AG04449 (cell line): ENCODE measurements at regions not wholly inside any gene's neighbourhood (a gene's known extent, or its start where the extent isn't known, plus 50 kb on each side); places are given as distances from the start of the nearest gene placed in this dataset.

Experiments
- CTCF ChIA-PET: fragments of 350-600 bp; formaldehyde crosslinking; extraction: SDS; loops from one replicate; lab custom pipeline; 2021; ENCODE audit warnings: antibody characterized with exemption; lab: Yijun Ruan, JAX
- POLR2A ChIA-PET: fragments of 400-600, 350-600 bp; formaldehyde crosslinking; extraction: SDS; loops from one replicate; lab custom pipeline; 2020; ENCODE audit warnings: antibody characterized with exemption, inconsistent platforms; lab: Yijun Ruan, JAX
- DNase-seq: peaks from one replicate; pipeline ENCODE4 v3.0.0-alpha.2; 2010; ENCODE audit warnings: low read depth, low spot score
- H3K4me3 ChIP-seq: 2 replicates; pipeline ENCODE4 v1.5.1; 2011; ENCODE audit warnings: low read depth, mild to moderate bottlenecking, control low read depth, low read length
- CTCF ChIP-seq: IDR thresholded peaks from one replicate; pipeline ENCODE4 v1.5.1; 2011; ENCODE audit warnings: mild to moderate bottlenecking, moderate library complexity, low read length, control low read depth, inconsistent platforms; ENCODE audit not compliant: insufficient read depth; ENCODE audit errors: missing control alignments

DNA sequence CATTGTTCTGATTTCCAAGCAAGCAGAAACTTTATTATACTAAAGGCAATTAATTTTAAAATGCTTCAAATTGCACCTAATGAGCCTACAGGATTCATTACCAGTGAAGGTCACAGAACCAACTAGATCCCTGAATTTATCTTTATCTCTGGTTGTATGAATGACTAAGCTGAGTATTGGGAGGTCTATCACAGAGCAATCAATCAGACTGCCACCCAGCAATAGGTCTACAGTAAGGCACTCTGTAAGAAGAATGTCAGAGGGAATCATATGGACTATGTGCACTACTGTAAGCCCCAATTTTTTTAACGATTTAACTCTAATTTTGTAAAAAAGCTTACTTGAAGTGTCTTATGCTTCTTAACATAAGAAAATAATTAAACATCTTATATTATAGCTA lies 707.0 kb downstream of the AMY1C start:
- no peak overlapping the region for H3K4me3 ChIP-seq
- no peak for DNase-seq
- TF ChIP-seq CTCF: no peak
- ChIA-PET CTCF (no interaction called here), POLR2A (no interaction called here)

- no peak for DNase-seq
- H3K4me3 ChIP-seq: no peak overlapping the region
- TF ChIP-seq CTCF: no peak
- CTCF ChIA-PET: no interaction called here
- POLR2A ChIA-PET: no interaction called here
These were observed 710.2 kb downstream of the AMY1C start for GRCh38 chr1:104459886-104460285.

DNA sequence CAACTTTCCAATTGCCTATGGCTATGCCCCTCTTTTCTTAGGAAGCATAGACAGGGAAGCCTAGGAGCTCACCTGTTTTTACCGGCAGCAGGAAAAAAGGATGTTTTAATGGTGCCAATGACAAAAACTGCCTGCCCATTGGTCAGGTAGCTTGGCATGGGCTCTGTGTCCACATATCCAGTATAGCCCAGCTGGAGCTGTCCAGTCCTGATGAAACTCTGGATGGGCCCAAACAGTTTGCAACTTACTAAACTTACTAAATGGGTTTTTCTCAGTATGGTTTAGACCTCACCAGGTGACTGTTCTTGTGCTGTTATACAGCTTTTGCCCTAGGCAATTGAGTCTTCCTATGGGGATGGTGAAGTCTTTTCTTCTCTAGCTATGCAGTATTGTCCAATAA lies 711.2 kb downstream of the AMY1C start:
- CTCF ChIA-PET: no interaction called here
- H3K4me3 ChIP-seq: no peak overlapping the region
- POLR2A ChIA-PET: no interaction called here
- DNase-seq: no peak
- no peak for TF ChIP-seq CTCF

DNA sequence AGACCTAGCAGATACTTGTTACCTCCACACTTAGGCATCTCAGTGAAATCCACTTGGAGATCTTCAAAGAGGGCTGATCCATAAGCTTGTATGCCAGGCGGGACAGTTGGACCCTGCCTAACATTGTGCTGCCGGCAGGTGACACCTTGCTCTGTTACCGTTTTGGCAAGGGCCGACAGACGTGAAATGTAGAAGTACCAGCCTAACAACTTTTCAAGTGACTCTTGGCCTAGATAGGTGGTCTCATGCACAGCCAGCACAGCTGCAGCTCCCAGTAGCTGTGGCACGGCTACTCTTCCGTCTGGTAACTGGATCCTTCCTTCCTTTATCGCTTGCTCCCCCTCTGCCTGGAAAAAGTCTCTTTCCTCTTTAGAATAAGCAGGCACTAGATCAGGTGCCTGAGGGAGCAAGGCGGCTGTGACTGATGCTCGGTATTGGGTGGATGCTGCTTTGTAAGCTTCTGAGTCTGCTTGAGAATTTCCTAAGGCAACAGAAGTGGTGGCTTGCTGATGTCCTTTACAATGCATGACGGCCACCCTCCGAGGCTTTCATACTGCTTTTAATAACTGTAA lies 713.5 kb downstream of the AMY1C start:
- no peak for DNase-seq
- POLR2A ChIA-PET: no interaction called here
- no peak overlapping the region for H3K4me3 ChIP-seq
- TF ChIP-seq CTCF: no peak
- CTCF ChIA-PET: no interaction called here

DNA sequence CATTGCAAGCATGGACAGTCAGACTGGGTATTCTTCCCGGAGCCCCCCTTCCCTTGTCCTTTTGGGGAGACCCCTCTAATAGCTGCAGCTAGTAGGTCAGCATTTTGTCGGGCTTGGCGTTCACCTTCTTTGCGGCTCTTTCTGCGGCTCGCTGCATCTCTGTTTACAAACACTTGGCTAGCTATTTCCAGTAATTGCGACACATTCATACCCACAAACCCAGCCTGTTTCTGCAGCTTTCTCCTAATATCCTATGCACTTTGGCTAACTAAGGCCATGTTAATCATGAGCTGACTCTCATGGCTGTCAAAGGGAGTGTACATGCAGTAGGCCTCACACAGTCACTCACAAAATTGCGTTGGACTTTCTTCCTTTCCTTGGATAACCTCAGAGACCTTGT lies 716.4 kb downstream of the AMY1C start:
- no peak overlapping the region for H3K4me3 ChIP-seq
- CTCF ChIA-PET: no interaction called here
- no peak for DNase-seq
- no peak for TF ChIP-seq CTCF
- POLR2A ChIA-PET: no interaction called here

DNA sequence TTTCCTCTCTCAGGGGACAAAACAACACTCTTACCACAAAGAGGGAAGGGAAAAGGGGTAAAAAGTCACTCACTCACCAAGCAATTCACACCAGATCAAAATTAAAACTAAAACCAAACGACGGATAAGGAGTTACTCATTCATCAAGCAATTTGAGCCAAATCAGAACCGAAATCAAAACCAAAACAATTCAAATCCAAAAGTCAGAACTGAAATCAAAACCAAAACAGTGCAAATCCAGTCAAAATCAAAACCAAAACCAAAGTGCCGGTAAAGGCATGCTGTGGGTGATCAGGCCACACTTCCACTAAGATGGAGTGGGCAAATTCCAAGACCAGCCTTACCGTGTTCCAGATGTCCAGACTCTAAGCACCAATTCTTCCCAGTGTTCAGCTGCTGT lies 717.9 kb downstream of the AMY1C start:
- no peak overlapping the region for H3K4me3 ChIP-seq
- no peak for TF ChIP-seq CTCF
- DNase-seq: no peak
- CTCF ChIA-PET: no interaction called here
- POLR2A ChIA-PET: no interaction called here
